Uterus (tissue), 2 donors: ENCODE measurements at regions not wholly inside any gene's neighbourhood (a gene's known extent, or its start where the extent isn't known, plus 50 kb on each side); places are given as distances from the start of the nearest gene placed in this dataset.

ENCODE experiments used
- POLR2A ChIP-seq, 2 donors: fragments of 450-650 bp; IDR thresholded peaks; one replicate each; pipeline ENCODE4 v1.6.1; 2016; ENCODE audit warnings: antibody characterized with exemption in 2 of 2, mild to moderate bottlenecking in 1 of 2, moderate library complexity in 1 of 2
- TF ChIP-seq, protein P1 (sequence below), 4 experiments: fragments of 200-600 bp in 2 of 4; fragments of 450-650 bp in 2 of 4; sonication (generic) in 2 of 4; IDR thresholded peaks; one replicate each; pipeline ENCODE4 v1.5.1; 2016 to 2019; ENCODE audit warnings: antibody characterized with exemption in 4 of 4, mild to moderate bottlenecking in 2 of 4, moderate library complexity in 1 of 4

DNA sequence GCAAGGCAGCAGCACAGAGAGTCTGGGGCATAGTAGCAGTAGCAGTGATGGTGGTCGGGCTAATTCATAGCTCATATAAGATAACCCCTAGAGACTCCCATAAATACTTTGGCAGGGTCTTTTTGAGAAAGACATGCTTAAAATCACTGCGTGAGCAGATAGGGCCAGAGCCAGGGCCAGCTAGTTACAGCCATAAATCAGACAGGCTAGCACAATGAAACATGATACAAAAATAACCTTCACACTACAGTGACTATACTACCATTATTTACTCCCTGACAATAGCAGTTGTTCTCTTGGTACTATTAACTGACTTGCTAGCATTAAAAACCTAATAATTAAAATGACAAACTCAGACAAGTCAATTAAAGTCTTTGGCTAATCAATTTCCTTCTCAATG, 295.9 kb downstream of the SMARCA1 start:
- TF ChIP-seq, protein P1, sequence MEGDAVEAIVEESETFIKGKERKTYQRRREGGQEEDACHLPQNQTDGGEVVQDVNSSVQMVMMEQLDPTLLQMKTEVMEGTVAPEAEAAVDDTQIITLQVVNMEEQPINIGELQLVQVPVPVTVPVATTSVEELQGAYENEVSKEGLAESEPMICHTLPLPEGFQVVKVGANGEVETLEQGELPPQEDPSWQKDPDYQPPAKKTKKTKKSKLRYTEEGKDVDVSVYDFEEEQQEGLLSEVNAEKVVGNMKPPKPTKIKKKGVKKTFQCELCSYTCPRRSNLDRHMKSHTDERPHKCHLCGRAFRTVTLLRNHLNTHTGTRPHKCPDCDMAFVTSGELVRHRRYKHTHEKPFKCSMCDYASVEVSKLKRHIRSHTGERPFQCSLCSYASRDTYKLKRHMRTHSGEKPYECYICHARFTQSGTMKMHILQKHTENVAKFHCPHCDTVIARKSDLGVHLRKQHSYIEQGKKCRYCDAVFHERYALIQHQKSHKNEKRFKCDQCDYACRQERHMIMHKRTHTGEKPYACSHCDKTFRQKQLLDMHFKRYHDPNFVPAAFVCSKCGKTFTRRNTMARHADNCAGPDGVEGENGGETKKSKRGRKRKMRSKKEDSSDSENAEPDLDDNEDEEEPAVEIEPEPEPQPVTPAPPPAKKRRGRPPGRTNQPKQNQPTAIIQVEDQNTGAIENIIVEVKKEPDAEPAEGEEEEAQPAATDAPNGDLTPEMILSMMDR (IDR thresholded peaks at IDR 0.05): no peak
- no peak for TF ChIP-seq POLR2A (IDR thresholded peaks at IDR 0.05)
